Endothelial cell of umbilical vein (primary cell): ENCODE measurements at regions not wholly inside any gene's neighbourhood (a gene's known extent, or its start where the extent isn't known, plus 50 kb on each side); places are given as distances from the start of the nearest gene placed in this dataset.

ENCODE experiments used
- BruUV-seq: library from RNA; stranded (reverse); fragments of 400-500 nt; replicated peaks from 2 replicates; lab custom pipeline; 2021; lab: Mats Ljungman, UMichigan
- CTCF ChIA-PET: fragments of 300-600, 350-600 bp; sonication (Branson Sonifier 250); formaldehyde crosslinking; loops from one replicate; lab custom pipeline; 2021; ENCODE audit warnings: antibody characterized with exemption, inconsistent platforms; lab: Charles Lee
- POLR2A ChIA-PET: fragments of 300-600, 350-600 bp; sonication (Branson Sonifier 250); formaldehyde crosslinking; loops from one replicate; lab custom pipeline; 2021; ENCODE audit warnings: antibody characterized with exemption, inconsistent platforms; lab: Charles Lee
- DNase-seq: peaks from one replicate; pipeline ENCODE4 v3.0.0-alpha.2; 2011; ENCODE audit warnings: low read depth, low spot score
- FAIRE-seq: peaks from 2 replicates; lab custom pipeline; 2011; peaks lifted over from hg19 to GRCh38; lab: Jason Lieb, UNC
- H2AFZ ChIP-seq: 2 replicates; pipeline ENCODE4 v1.6.0; 2012; ENCODE audit warnings: low read depth, low read length, control low read depth, inconsistent platforms
- H3K27ac ChIP-seq: 2 replicates; pipeline ENCODE4 v1.5.1; 2011; ENCODE audit warnings: low read depth, mild to moderate bottlenecking, control low read depth, low read length, moderate library complexity; ENCODE audit not compliant: insufficient read depth
- H3K27me3 ChIP-seq, 2 experiments: 2 replicates each; pipeline versions ENCODE4 v1.6.0 to v1.6.1; 2011; ENCODE audit warnings: low read length in 2 of 2, mixed read lengths in 1 of 2; ENCODE audit not compliant: control insufficient read depth in 2 of 2, insufficient read depth in 2 of 2
- H3K36me3 ChIP-seq, 2 experiments: 2 replicates in 1 of 2; 3 replicates in 1 of 2; pipeline ENCODE4 v1.5.1; 2011; ENCODE audit warnings: low read length in 2 of 2, mild to moderate bottlenecking in 1 of 2, moderate library complexity in 1 of 2; ENCODE audit not compliant: control insufficient read depth in 2 of 2, insufficient read depth in 2 of 2; ENCODE audit errors: extremely low read depth in 1 of 2
- H3K4me1 ChIP-seq: 3 replicates; pipeline ENCODE4 v1.5.1; 2011; ENCODE audit warnings: mild to moderate bottlenecking, low read length; ENCODE audit not compliant: control insufficient read depth, insufficient read depth; ENCODE audit errors: extremely low read depth
- H3K4me2 ChIP-seq: 2 replicates; pipeline ENCODE4 v1.6.1; 2011; ENCODE audit warnings: low read length, control low read depth, mixed read lengths; ENCODE audit not compliant: insufficient read depth
- H3K4me3 ChIP-seq, 3 experiments: fragments of 200-600 bp in 1 of 3; sonication (generic), shearing (Covaris generic) in 1 of 3; replicated peaks in 1 of 3; 2 replicates each; pipeline ENCODE4 v1.5.1; 2011 to 2016; ENCODE audit warnings: control low read depth in 3 of 3, low read length in 3 of 3, mild to moderate bottlenecking in 2 of 3, inconsistent platforms in 1 of 3, low read depth in 1 of 3, moderate library complexity in 1 of 3; ENCODE audit not compliant: insufficient read depth in 1 of 3
- H3K79me2 ChIP-seq: 2 replicates; pipeline ENCODE4 v1.6.0; 2012; ENCODE audit warnings: low read length, inconsistent platforms; ENCODE audit not compliant: control insufficient read depth, insufficient read depth
- H3K9ac ChIP-seq: replicated peaks from 2 replicates; pipeline ENCODE3; 2011; ENCODE audit warnings: low read length, control low read depth; ENCODE audit not compliant: insufficient read depth; ENCODE audit errors: extremely low read depth
- H3K9me1 ChIP-seq: replicated peaks from 3 replicates; pipeline ENCODE4 v1.6.0; 2011; ENCODE audit warnings: mild to moderate bottlenecking, low read length; ENCODE audit not compliant: control insufficient read depth, insufficient read depth; ENCODE audit errors: extremely low read depth
- H3K9me3 ChIP-seq: replicated peaks from 2 replicates; pipeline ENCODE4 v1.5.1; 2012; ENCODE audit warnings: low read length, inconsistent platforms; ENCODE audit not compliant: control insufficient read depth, insufficient read depth
- H4K20me1 ChIP-seq: replicated peaks from 2 replicates; pipeline ENCODE3; 2011; ENCODE audit warnings: mild to moderate bottlenecking, low read length; ENCODE audit not compliant: control insufficient read depth, insufficient read depth; ENCODE audit errors: extremely low read depth
- FOS ChIP-seq: IDR thresholded peaks from 2 replicates; pipeline ENCODE4 v1.6.1; 2011; ENCODE audit warnings: mild to moderate bottlenecking, low read length, moderate library complexity, borderline replicate concordance; ENCODE audit not compliant: insufficient read depth
- GATA2 ChIP-seq: IDR thresholded peaks from 2 replicates; pipeline ENCODE4 v1.7.0; 2011; ENCODE audit warnings: low read depth, mild to moderate bottlenecking, moderate library complexity, mixed read lengths, low read length; ENCODE audit not compliant: insufficient read length, insufficient read depth
- MYC ChIP-seq: IDR thresholded peaks from one replicate; pipeline ENCODE4 v1.6.1; 2011; ENCODE audit warnings: mild to moderate bottlenecking, low read depth, low read length
- POLR2A ChIP-seq: IDR thresholded peaks from 2 replicates; pipeline ENCODE4 v1.6.1; 2012; ENCODE audit warnings: low read depth, mild to moderate bottlenecking, control low read depth, low read length
- POLR2AphosphoS5 ChIP-seq: IDR thresholded peaks from 2 replicates; pipeline ENCODE4 v1.6.1; 2012; ENCODE audit warnings: low read depth, mild to moderate bottlenecking, control low read depth, low read length, moderate library complexity; ENCODE audit not compliant: insufficient read depth
- dilution Hi-C: fragments of 300-500 bp; cut with MboI; formaldehyde crosslinking; loops from one replicate; pipeline ENCODE4 v1.15.0; 2019; ENCODE audit warnings: low sequenced_read_pairs; ENCODE audit not compliant: extremely low pct_ligation_motif_present
- intact Hi-C: fragments of 100-400 bp; cut with micrococcal nuclease; formaldehyde crosslinking; loops from one replicate; pipeline ENCODE4 v1.10.0; 2022
- TF ChIP-seq, protein P1 (sequence below): IDR thresholded peaks from 2 replicates; pipeline ENCODE4 v1.6.1; 2011; ENCODE audit not compliant: insufficient read depth, insufficient read length
- TF ChIP-seq, protein P2 (sequence below), 2 donors: IDR thresholded peaks; 1 replicate in 1 of 2; 2 replicates in 1 of 2; pipeline ENCODE4 v1.5.1; 2011; ENCODE audit warnings: low read length in 2 of 2, mild to moderate bottlenecking in 2 of 2, moderate library complexity in 2 of 2, control low read depth in 1 of 2, inconsistent platforms in 1 of 2, low read depth in 1 of 2; ENCODE audit not compliant: insufficient read depth in 1 of 2; ENCODE audit errors: extremely low read depth in 1 of 2

- DNase-seq (no peak), FAIRE-seq (no peak)
- TF ChIP-seq, protein P1, sequence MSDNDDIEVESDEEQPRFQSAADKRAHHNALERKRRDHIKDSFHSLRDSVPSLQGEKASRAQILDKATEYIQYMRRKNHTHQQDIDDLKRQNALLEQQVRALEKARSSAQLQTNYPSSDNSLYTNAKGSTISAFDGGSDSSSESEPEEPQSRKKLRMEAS = no peak
- TF ChIP-seq FOS = no peak
- TF ChIP-seq GATA2 = no peak
- no peak for TF ChIP-seq MYC
- no peak for TF ChIP-seq POLR2AphosphoS5
- intact Hi-C loops = no loop called here
- H3K4me3 ChIP-seq = no peak overlapping the region
- no peaks in the 10 kb centered on the region for H3K9me1 ChIP-seq
- H4K20me1 ChIP-seq = no peaks in the 10 kb centered on the region
- no peaks in the 10 kb centered on the region for H3K4me1 ChIP-seq
- H3K27ac ChIP-seq = no peak overlapping the region
- no peaks in the 10 kb centered on the region for H3K79me2 ChIP-seq
- H3K4me2 ChIP-seq = no peak overlapping the region
- H3K9ac ChIP-seq = no peak overlapping the region
- no peaks in the 10 kb centered on the region for H3K27me3 ChIP-seq
- H3K9me3 ChIP-seq = no peaks in the 10 kb centered on the region
- H3K36me3 ChIP-seq = no peaks in the 10 kb centered on the region
- ChIA-PET POLR2A (no interaction called here), CTCF (no interaction called here)
- dilution Hi-C loops = no loop called here
- no peak overlapping the region for H2AFZ ChIP-seq
- no TSS peak for BruUV-seq
Observed at GRCh38 chr4:25502115-25502514, 125.1 kb downstream of the ANAPC4 start.

- Histone ChIP-seq H3K27me3 (no peaks in the 10 kb centered on the region), H2AFZ (no peak overlapping the region), H3K4me2 (no peak overlapping the region), H3K9me1 (no peaks in the 10 kb centered on the region), H4K20me1 (no peaks in the 10 kb centered on the region), H3K79me2 (no peaks in the 10 kb centered on the region), H3K4me1 (no peaks in the 10 kb centered on the region), H3K4me3 (no peak overlapping the region), H3K27ac (no peak overlapping the region), H3K9me3 (no peaks in the 10 kb centered on the region), H3K9ac (no peak overlapping the region), H3K36me3 (no peaks in the 10 kb centered on the region)
- no peak for TF ChIP-seq MYC
- TF ChIP-seq, protein P1 = no peak
- TF ChIP-seq, protein P2, sequence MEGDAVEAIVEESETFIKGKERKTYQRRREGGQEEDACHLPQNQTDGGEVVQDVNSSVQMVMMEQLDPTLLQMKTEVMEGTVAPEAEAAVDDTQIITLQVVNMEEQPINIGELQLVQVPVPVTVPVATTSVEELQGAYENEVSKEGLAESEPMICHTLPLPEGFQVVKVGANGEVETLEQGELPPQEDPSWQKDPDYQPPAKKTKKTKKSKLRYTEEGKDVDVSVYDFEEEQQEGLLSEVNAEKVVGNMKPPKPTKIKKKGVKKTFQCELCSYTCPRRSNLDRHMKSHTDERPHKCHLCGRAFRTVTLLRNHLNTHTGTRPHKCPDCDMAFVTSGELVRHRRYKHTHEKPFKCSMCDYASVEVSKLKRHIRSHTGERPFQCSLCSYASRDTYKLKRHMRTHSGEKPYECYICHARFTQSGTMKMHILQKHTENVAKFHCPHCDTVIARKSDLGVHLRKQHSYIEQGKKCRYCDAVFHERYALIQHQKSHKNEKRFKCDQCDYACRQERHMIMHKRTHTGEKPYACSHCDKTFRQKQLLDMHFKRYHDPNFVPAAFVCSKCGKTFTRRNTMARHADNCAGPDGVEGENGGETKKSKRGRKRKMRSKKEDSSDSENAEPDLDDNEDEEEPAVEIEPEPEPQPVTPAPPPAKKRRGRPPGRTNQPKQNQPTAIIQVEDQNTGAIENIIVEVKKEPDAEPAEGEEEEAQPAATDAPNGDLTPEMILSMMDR (IDR thresholded peaks at IDR 0.05; ENCODE audit: extremely low read depth in 1 of 2, insufficient read depth in 1 of 2, low read depth in 1 of 2, low read length in 2 of 2) = no peak
- TF ChIP-seq POLR2A = no peak
- dilution Hi-C loops = no loop called here
- FAIRE-seq = no peak
- intact Hi-C loops = no loop called here
- BruUV-seq = no TSS peak
- ChIA-PET POLR2A (no interaction called here), CTCF (no interaction called here)
- DNase-seq = no peak
Observed at GRCh38 chr4:25503779-25504178, 126.7 kb downstream of the ANAPC4 start.
